H9 (cell line): ENCODE measurements at regions not wholly inside any gene's neighbourhood (a gene's known extent, or its start where the extent isn't known, plus 50 kb on each side); places are given as distances from the start of the nearest gene placed in this dataset.

ENCODE experiments used
- DNase-seq: peaks from one replicate; pipeline ENCODE4 v3.0.0-alpha.2; 2017
- H2AFZ ChIP-seq: one replicate; pipeline ENCODE4 v1.6.1; 2013; ENCODE audit warnings: mild to moderate bottlenecking, low read length, control low read depth, moderate library complexity
- H2AK5ac ChIP-seq: 2 replicates; pipeline ENCODE4 v1.6.1; 2013; ENCODE audit warnings: low read length, control low read depth, mixed read lengths; ENCODE audit not compliant: insufficient read length
- H2BK120ac ChIP-seq: one replicate; pipeline ENCODE4 v1.6.1; 2013; ENCODE audit warnings: low read depth, mild to moderate bottlenecking, low read length, control low read depth, inconsistent platforms; ENCODE audit not compliant: poor library complexity, severe bottlenecking
- H2BK12ac ChIP-seq: 2 replicates; pipeline ENCODE4 v1.6.1; 2013; ENCODE audit warnings: low read length, control low read depth, mixed read lengths, low read depth; ENCODE audit not compliant: insufficient read length
- H2BK15ac ChIP-seq: 2 replicates; pipeline ENCODE4 v1.6.1; 2013; ENCODE audit warnings: low read depth, low read length, control low read depth
- H2BK20ac ChIP-seq: one replicate; pipeline ENCODE4 v1.6.1; 2013; ENCODE audit warnings: low read depth, mild to moderate bottlenecking, low read length, control low read depth, inconsistent platforms; ENCODE audit not compliant: poor library complexity, severe bottlenecking
- H2BK5ac ChIP-seq: 2 replicates; pipeline ENCODE4 v1.6.1; 2013; ENCODE audit warnings: low read length, control low read depth, mixed read lengths; ENCODE audit not compliant: insufficient read length
- H3K14ac ChIP-seq: 2 replicates; pipeline ENCODE4 v1.6.1; 2013; ENCODE audit warnings: low read length, control low read depth; ENCODE audit not compliant: insufficient read depth
- H3K18ac ChIP-seq: 2 replicates; pipeline ENCODE4 v1.6.1; 2013; ENCODE audit warnings: low read depth, mild to moderate bottlenecking, mixed read lengths, low read length, control low read depth; ENCODE audit not compliant: insufficient read length
- H3K23ac ChIP-seq: 2 replicates; pipeline ENCODE4 v1.6.1; 2013; ENCODE audit warnings: low read length, control low read depth, mixed read lengths, low read depth; ENCODE audit not compliant: insufficient read length
- H3K23me2 ChIP-seq: 2 replicates; pipeline ENCODE4 v1.6.1; 2013; ENCODE audit warnings: low read depth, mild to moderate bottlenecking, mixed read lengths, low read length, control low read depth; ENCODE audit not compliant: insufficient read length, poor library complexity, severe bottlenecking
- H3K27ac ChIP-seq: 2 replicates; pipeline ENCODE4 v1.5.1; 2013; ENCODE audit warnings: low read length, control low read depth, mixed read lengths, low read depth; ENCODE audit not compliant: insufficient read length
- H3K27me3 ChIP-seq: 2 replicates; pipeline ENCODE4 v1.6.1; 2013; ENCODE audit warnings: low read length, control low read depth, inconsistent platforms; ENCODE audit not compliant: insufficient read depth
- H3K4ac ChIP-seq: 2 replicates; pipeline ENCODE4 v1.6.1; 2013; ENCODE audit warnings: low read depth, mild to moderate bottlenecking, control low read depth, inconsistent platforms, low read length, moderate library complexity
- H3K4me1 ChIP-seq: 2 replicates; pipeline ENCODE4 v1.6.1; 2013; ENCODE audit warnings: low read length, control low read depth, inconsistent platforms; ENCODE audit not compliant: insufficient read depth
- H3K4me2 ChIP-seq: 2 replicates; pipeline ENCODE4 v1.6.1; 2013; ENCODE audit warnings: low read length, control low read depth, mixed read lengths; ENCODE audit not compliant: insufficient read length, insufficient read depth
- H3K56ac ChIP-seq: 2 replicates; pipeline ENCODE4 v1.6.1; 2013; ENCODE audit warnings: low read depth, mild to moderate bottlenecking, mixed read lengths, low read length, control low read depth; ENCODE audit not compliant: insufficient read length
- H3K79me1 ChIP-seq: 2 replicates; pipeline ENCODE4 v1.6.1; 2013; ENCODE audit warnings: low read depth, mild to moderate bottlenecking, moderate library complexity, low read length, control low read depth, inconsistent platforms; ENCODE audit not compliant: insufficient read depth, poor library complexity, severe bottlenecking
- H3K79me2 ChIP-seq: 2 replicates; pipeline ENCODE4 v1.6.1; 2013; ENCODE audit warnings: low read length, control low read depth, inconsistent platforms; ENCODE audit not compliant: insufficient read depth
- H3K9ac ChIP-seq: 2 replicates; pipeline ENCODE4 v1.6.1; 2013; ENCODE audit warnings: low read length, control low read depth, mixed read lengths; ENCODE audit not compliant: insufficient read length; ENCODE audit errors: extremely low read depth
- H3K9me3 ChIP-seq: one replicate; pipeline ENCODE4 v1.6.1; 2013; ENCODE audit warnings: low read depth, low read length, inconsistent platforms; ENCODE audit not compliant: control insufficient read depth
- H3T11ph ChIP-seq: one replicate; pipeline ENCODE4 v1.6.1; 2013; ENCODE audit warnings: mild to moderate bottlenecking, low read length, control low read depth, inconsistent platforms
- H4K20me1 ChIP-seq: one replicate; pipeline ENCODE4 v1.6.1; 2013; ENCODE audit not compliant: control insufficient read depth, insufficient read length, insufficient read depth
- H4K5ac ChIP-seq: 2 replicates; pipeline ENCODE4 v1.6.1; 2013; ENCODE audit warnings: low read depth, mild to moderate bottlenecking, mixed read lengths, low read length, control low read depth; ENCODE audit not compliant: insufficient read length
- H4K8ac ChIP-seq: replicated peaks from 2 replicates; pipeline ENCODE4 v1.6.1; 2013; ENCODE audit warnings: low read length, control low read depth, mixed read lengths, low read depth; ENCODE audit not compliant: insufficient read length
- H4K91ac ChIP-seq: 2 replicates; pipeline ENCODE4 v1.6.1; 2013; ENCODE audit warnings: low read depth, mild to moderate bottlenecking, moderate library complexity, mixed read lengths, low read length, control low read depth; ENCODE audit not compliant: insufficient read length
- H3K27ac Mint-ChIP-seq, 3 experiments: 2 replicates in 2 of 3; 3 replicates in 1 of 3; pipeline ENCODE4 v1.8.0; 2020 to 2021; ENCODE audit warnings: mixed read lengths in 3 of 3, mild to moderate bottlenecking in 1 of 3, moderate library complexity in 1 of 3
- H3K27me3 Mint-ChIP-seq: 2 replicates; pipeline ENCODE4 v1.8.0; 2021; ENCODE audit warnings: low read depth, mild to moderate bottlenecking, moderate library complexity, mixed read lengths
- H3K36me3 Mint-ChIP-seq, 3 experiments: 2 replicates in 2 of 3; 3 replicates in 1 of 3; pipeline ENCODE4 v1.8.0; 2020 to 2021; ENCODE audit warnings: low read depth in 3 of 3, mixed read lengths in 3 of 3; ENCODE audit not compliant: insufficient read depth in 1 of 3
- H3K4me1 Mint-ChIP-seq, 2 experiments: 2 replicates each; pipeline ENCODE4 v1.8.0; 2020; ENCODE audit warnings: mixed read lengths in 2 of 2
- H3K4me3 Mint-ChIP-seq, 2 experiments: 2 replicates in 1 of 2; 3 replicates in 1 of 2; pipeline ENCODE4 v1.8.0; 2020 to 2021; ENCODE audit warnings: mild to moderate bottlenecking in 2 of 2, mixed read lengths in 2 of 2, moderate library complexity in 1 of 2
- H3K9me3 Mint-ChIP-seq, 2 experiments: 2 replicates in 1 of 2; 3 replicates in 1 of 2; pipeline ENCODE4 v1.8.0; 2020; ENCODE audit warnings: mild to moderate bottlenecking in 2 of 2, mixed read lengths in 2 of 2, moderate library complexity in 1 of 2
- CTCF ChIP-seq: fragments of 200-600 bp; sonication (generic); conservative IDR thresholded peaks from 3 replicates; pipeline ENCODE4 v1.8.0; 2021; ENCODE audit warnings: antibody characterized with exemption, mild to moderate bottlenecking
- WGBS: extraction: QIAGEN DNeasy Blood & Tissue Kit; methylation state at CpG from one replicate; pipeline ENCODE4 v1.1.7; 2013; ENCODE audit warnings: missing lambda C conversion rate, low lambda C conversion rate, mixed read lengths; ENCODE audit not compliant: insufficient read length; ENCODE audit errors: extremely low coverage; 5-methylcytosine and 5-hydroxymethylcytosine counted together

GRCh38 chr6:104173668-104174067 is 686.1 kb downstream of the HACE1 start:
- H4K5ac ChIP-seq = no peak overlapping the region
- no peak overlapping the region for H3K56ac ChIP-seq
- H2AFZ ChIP-seq = no peak overlapping the region
- H2BK12ac ChIP-seq = no peak overlapping the region
- no peaks in the 10 kb centered on the region for H3K23me2 ChIP-seq
- no peak overlapping the region for H4K91ac ChIP-seq
- no peak overlapping the region for H4K8ac ChIP-seq
- no peaks in the 10 kb centered on the region for H3K79me2 ChIP-seq
- H3K36me3 Mint-ChIP-seq = no peaks in the 10 kb centered on the region
- no peaks in the 10 kb centered on the region for H4K20me1 ChIP-seq
- no peak for TF ChIP-seq CTCF
- no peak overlapping the region for H2BK20ac ChIP-seq
- WGBS = no CpG with 5 or more reads among the region's 1 CpG
- no peak overlapping the region for H2BK120ac ChIP-seq
- no peaks in the 10 kb centered on the region for H3K79me1 ChIP-seq
- H3K14ac ChIP-seq = no peak overlapping the region
- no peaks in the 10 kb centered on the region for H3K9me3 Mint-ChIP-seq
- H3K9me3 ChIP-seq = no peaks in the 10 kb centered on the region
- no peak overlapping the region for H3K4me2 ChIP-seq
- H3K4me1 ChIP-seq = no peaks in the 10 kb centered on the region; the same call in 1 of the 2 replicates
- H3T11ph ChIP-seq = no peak overlapping the region
- H3K18ac ChIP-seq = no peak overlapping the region
- no peak overlapping the region for H3K27ac Mint-ChIP-seq
- H2BK5ac ChIP-seq = no peak overlapping the region
- H3K4me1 Mint-ChIP-seq = peaks cover 7 to 15% of the 10 kb centered on the region in 2 experiments
- H2BK15ac ChIP-seq = no peak overlapping the region
- DNase-seq = no peak
- no peak overlapping the region for H2AK5ac ChIP-seq
- H3K23ac ChIP-seq = no peak overlapping the region
- no peak overlapping the region for H3K4me3 Mint-ChIP-seq
- no peak overlapping the region for H3K4ac ChIP-seq
- no peaks in the 10 kb centered on the region for H3K27me3 Mint-ChIP-seq
- no peak overlapping the region for H3K9ac ChIP-seq
- no peak overlapping the region for H3K27ac ChIP-seq
- no peaks in the 10 kb centered on the region for H3K27me3 ChIP-seq
